ENCODE measurements at regions not wholly inside any gene's neighbourhood (a gene's known extent, or its start where the extent isn't known, plus 50 kb on each side); places are given as distances from the start of the nearest gene placed in this dataset.

DNA sequence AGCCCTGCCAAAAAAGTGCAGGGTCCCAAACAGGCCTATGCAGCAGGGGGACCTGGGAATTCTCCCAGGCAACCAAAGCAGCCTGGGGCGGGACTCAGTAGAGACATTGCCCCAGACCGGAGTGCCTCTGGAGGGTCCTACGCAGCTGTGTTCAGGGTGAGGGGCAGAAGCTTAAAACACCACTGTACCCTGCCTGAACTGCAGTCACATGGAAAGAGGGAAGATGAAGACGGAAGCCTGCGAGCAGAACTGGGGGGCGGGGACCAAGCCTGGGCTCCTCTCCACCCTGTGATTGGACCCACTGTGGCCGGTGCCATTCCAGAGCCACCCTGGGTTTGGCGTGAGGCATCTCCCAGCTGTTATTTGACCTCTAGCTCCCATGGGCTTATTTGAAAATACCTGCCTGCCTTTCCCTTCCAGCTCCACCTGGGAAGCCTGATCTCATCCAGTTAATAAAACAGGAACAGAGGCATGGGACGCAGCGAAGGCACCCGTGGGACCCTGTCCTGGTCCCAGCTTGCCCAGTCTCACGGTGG, 183.1 kb downstream of the SMAD2 start:
- H3K9me3 ChIP-seq (ENCODE audit: control insufficient read depth in 4 of 4, insufficient read depth in 3 of 4, low read length in 3 of 4): no peaks in the 10 kb centered on the region
- no peak for ATAC-seq (ENCODE audit: insufficient read depth, low FRiP score)
- H3K27me3 ChIP-seq (ENCODE audit: control insufficient read depth in 3 of 3, insufficient read depth in 3 of 3, low read length in 2 of 3): peaks cover 0 to 5% (median 2%) of the 10 kb centered on the region in 3 donors
- no peaks in the 10 kb centered on the region for H3K36me3 ChIP-seq (ENCODE audit: control insufficient read depth in 4 of 4, insufficient read depth in 4 of 4, low read length in 4 of 4)
- H3K4me3 ChIP-seq: no peak overlapping the region
- no peak overlapping the region for H3K9ac ChIP-seq (ENCODE audit: insufficient read depth in 1 of 2, low read length in 2 of 2)
- 92 to 93% methylated on average over 12 of the region's 12 CpGs for WGBS, 2 donors
- no peak for DNase-seq
- no peak overlapping the region for H3K27ac ChIP-seq (ENCODE audit: low read depth in 1 of 2, low read length in 1 of 2)
- peaks cover 0 to 3% (median 0%) of the 10 kb centered on the region in 5 donors for H3K4me1 ChIP-seq (ENCODE audit: control insufficient read depth in 5 of 5, insufficient read depth in 5 of 5, low read length in 5 of 5)
- TF ChIP-seq, protein P1, sequence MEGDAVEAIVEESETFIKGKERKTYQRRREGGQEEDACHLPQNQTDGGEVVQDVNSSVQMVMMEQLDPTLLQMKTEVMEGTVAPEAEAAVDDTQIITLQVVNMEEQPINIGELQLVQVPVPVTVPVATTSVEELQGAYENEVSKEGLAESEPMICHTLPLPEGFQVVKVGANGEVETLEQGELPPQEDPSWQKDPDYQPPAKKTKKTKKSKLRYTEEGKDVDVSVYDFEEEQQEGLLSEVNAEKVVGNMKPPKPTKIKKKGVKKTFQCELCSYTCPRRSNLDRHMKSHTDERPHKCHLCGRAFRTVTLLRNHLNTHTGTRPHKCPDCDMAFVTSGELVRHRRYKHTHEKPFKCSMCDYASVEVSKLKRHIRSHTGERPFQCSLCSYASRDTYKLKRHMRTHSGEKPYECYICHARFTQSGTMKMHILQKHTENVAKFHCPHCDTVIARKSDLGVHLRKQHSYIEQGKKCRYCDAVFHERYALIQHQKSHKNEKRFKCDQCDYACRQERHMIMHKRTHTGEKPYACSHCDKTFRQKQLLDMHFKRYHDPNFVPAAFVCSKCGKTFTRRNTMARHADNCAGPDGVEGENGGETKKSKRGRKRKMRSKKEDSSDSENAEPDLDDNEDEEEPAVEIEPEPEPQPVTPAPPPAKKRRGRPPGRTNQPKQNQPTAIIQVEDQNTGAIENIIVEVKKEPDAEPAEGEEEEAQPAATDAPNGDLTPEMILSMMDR (IDR thresholded peaks at IDR 0.05; ENCODE audit: control extremely low read depth, extremely low read depth): no peak

DNA sequence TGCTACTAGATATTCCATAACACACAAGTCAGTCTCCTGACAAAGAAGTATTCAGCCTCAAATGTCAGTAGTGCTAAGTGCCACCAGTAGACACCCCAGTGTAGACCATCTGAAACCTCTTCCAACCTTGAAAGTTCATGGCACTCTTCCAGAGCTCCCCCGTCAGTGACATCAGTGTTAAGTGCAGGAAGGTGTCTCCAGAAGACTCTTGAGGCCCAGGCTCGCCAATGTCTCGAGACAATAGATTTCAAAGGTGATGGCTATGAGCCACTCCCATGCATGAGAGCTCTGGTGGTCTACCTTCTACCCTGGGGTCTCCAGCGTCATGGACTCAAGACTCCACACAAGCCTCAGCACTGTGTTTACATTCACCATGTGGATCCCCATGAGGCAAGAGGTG, 183.8 kb downstream of the SMAD2 start:
- ATAC-seq (ENCODE audit: insufficient read depth, low FRiP score): no peak
- Histone ChIP-seq H3K9ac (ENCODE audit: insufficient read depth in 1 of 2, low read length in 2 of 2) (no peak overlapping the region), H3K9me3 (ENCODE audit: control insufficient read depth in 4 of 4, insufficient read depth in 3 of 4, low read length in 3 of 4) (no peaks in the 10 kb centered on the region), H3K36me3 (ENCODE audit: control insufficient read depth in 4 of 4, insufficient read depth in 4 of 4, low read length in 4 of 4) (no peaks in the 10 kb centered on the region), H3K4me3 (no peak overlapping the region), H3K27ac (ENCODE audit: low read depth in 1 of 2, low read length in 1 of 2) (no peak overlapping the region), H3K4me1 (ENCODE audit: control insufficient read depth in 5 of 5, insufficient read depth in 5 of 5, low read length in 5 of 5) (peaks cover 0 to 3% (median 0%) of the 10 kb centered on the region in 5 donors), H3K27me3 (ENCODE audit: control insufficient read depth in 3 of 3, insufficient read depth in 3 of 3, low read length in 2 of 3) (peaks cover 0 to 5% (median 2%) of the 10 kb centered on the region in 3 donors)
- TF ChIP-seq, protein P1 (IDR thresholded peaks at IDR 0.05; ENCODE audit: control extremely low read depth, extremely low read depth): no peak
- 92 to 93% methylated on average over 4 of the region's 4 CpGs for WGBS, 2 donors
- DNase-seq: no peak

DNA sequence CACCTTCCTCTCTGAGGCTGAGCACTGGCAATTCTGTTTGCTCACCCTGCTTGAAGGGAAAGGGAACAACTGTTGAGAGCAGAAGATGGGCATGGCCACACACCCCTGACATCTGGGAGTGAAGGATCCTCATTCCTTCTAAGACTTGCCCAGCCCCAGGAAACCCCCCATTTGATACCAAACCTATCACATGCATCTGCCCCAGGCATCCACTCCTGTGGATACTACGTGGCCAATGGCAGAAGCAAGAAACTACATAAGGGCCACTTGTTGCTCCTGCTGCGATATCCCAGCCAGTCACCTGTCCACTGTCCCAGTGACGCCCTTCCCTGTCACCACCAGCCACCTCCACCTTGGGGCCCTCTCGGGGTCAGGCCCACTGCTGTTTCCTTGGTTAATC, 185.2 kb downstream of the SMAD2 start:
- H3K9ac ChIP-seq (ENCODE audit: insufficient read depth in 1 of 2, low read length in 2 of 2): no peak overlapping the region
- H3K9me3 ChIP-seq (ENCODE audit: control insufficient read depth in 4 of 4, insufficient read depth in 3 of 4, low read length in 3 of 4): no peaks in the 10 kb centered on the region
- H3K4me1 ChIP-seq (ENCODE audit: control insufficient read depth in 5 of 5, insufficient read depth in 5 of 5, low read length in 5 of 5): peaks cover 0 to 3% (median 0%) of the 10 kb centered on the region in 5 donors
- H3K36me3 ChIP-seq (ENCODE audit: control insufficient read depth in 4 of 4, insufficient read depth in 4 of 4, low read length in 4 of 4): no peaks in the 10 kb centered on the region
- DNase-seq (no peak), ATAC-seq (ENCODE audit: insufficient read depth, low FRiP score) (no peak)
- TF ChIP-seq, protein P1 (IDR thresholded peaks at IDR 0.05; ENCODE audit: control extremely low read depth, extremely low read depth): no peak
- H3K27ac ChIP-seq (ENCODE audit: low read depth in 1 of 2, low read length in 1 of 2): no peak overlapping the region
- peaks cover 0 to 5% (median under 1%) of the 10 kb centered on the region in 3 donors for H3K27me3 ChIP-seq (ENCODE audit: control insufficient read depth in 3 of 3, insufficient read depth in 3 of 3, low read length in 2 of 3)
- WGBS, 2 donors: 88 to 95% methylated on average over 4 of the region's 4 CpGs
- H3K4me3 ChIP-seq: no peak overlapping the region

DNA sequence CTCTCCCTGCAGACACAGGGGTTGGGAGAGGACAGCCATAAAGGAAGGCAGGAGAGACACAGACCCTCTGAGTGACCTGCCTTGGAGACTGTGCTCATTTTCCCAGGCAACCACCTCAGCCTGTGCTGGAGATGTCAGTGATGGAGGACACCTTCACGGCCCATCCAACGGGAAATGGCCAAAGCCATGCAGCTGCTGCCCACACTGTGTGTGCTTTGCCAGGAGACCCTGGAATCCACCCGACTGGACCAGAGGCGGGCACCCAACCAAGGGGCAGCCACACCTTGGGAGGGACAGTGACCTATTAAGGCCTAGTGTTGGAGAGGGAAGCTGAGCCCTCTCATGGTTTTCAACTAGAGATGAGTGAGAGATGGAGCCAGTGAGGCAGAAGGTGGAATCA, 192.5 kb downstream of the SMAD2 start:
- Histone ChIP-seq H3K36me3 (ENCODE audit: control insufficient read depth in 4 of 4, insufficient read depth in 4 of 4, low read length in 4 of 4) (no peaks in the 10 kb centered on the region), H3K27me3 (ENCODE audit: control insufficient read depth in 3 of 3, insufficient read depth in 3 of 3, low read length in 2 of 3) (peaks cover 0 to 10% (median 7%) of the 10 kb centered on the region in 3 donors), H3K9me3 (ENCODE audit: control insufficient read depth in 4 of 4, insufficient read depth in 3 of 4, low read length in 3 of 4) (peaks cover 0 to 11% (median 0%) of the 10 kb centered on the region in 4 donors), H3K9ac (ENCODE audit: insufficient read depth in 1 of 2, low read length in 2 of 2) (no peak overlapping the region), H3K4me1 (ENCODE audit: control insufficient read depth in 5 of 5, insufficient read depth in 5 of 5, low read length in 5 of 5) (no peaks in the 10 kb centered on the region), H3K27ac (ENCODE audit: low read depth in 1 of 2, low read length in 1 of 2) (no peak overlapping the region), H3K4me3 (no peak overlapping the region)
- 94 to 99% methylated on average over 4 of the region's 4 CpGs for WGBS, 2 donors
- ATAC-seq (ENCODE audit: insufficient read depth, low FRiP score) (no peak), DNase-seq (no peak)
- TF ChIP-seq, protein P1 (IDR thresholded peaks at IDR 0.05; ENCODE audit: control extremely low read depth, extremely low read depth): no peak

Data from lung (tissue), 11 donors.